ENCODE measurements at regions not wholly inside any gene's neighbourhood (a gene's known extent, or its start where the extent isn't known, plus 50 kb on each side); places are given as distances from the start of the nearest gene placed in this dataset.

- TF ChIP-seq POLR2A (IDR thresholded peaks at IDR 0.05; ENCODE audit: control extremely low read depth in 1 of 2, low read depth in 2 of 2, low read length in 2 of 2) (no peak), CHD7 (IDR thresholded peaks at IDR 0.05; ENCODE audit: insufficient replicate concordance, low read length) (no peak), MAX (IDR thresholded peaks at IDR 0.05) (no peak), EP300 (IDR thresholded peaks at IDR 0.05; ENCODE audit: borderline replicate concordance in 1 of 2, low read depth in 2 of 2, low read length in 2 of 2) (no peak), BACH1 (IDR thresholded peaks at IDR 0.05; ENCODE audit: low read length) (no peak), JUN (IDR thresholded peaks at IDR 0.05; ENCODE audit: low read depth, low read length) (no peak), CTCF (IDR thresholded peaks at IDR 0.05; ENCODE audit: control extremely low read depth in 1 of 3, insufficient read depth in 1 of 3, low read depth in 1 of 3, low read length in 3 of 3) (no peak), JUND (IDR thresholded peaks at IDR 0.05; ENCODE audit: low read length) (no peak), USF2 (IDR thresholded peaks at IDR 0.05; ENCODE audit: low read length) (no peak), POLR2AphosphoS5 (IDR thresholded peaks at IDR 0.05; ENCODE audit: low read depth, low read length) (no peak), CBX5 (IDR thresholded peaks at IDR 0.05; ENCODE audit: low read depth, low read length) (no peak), RAD21 (IDR thresholded peaks at IDR 0.05 in 1 of 2, conservative IDR thresholded peaks at IDR 0.05 in 1 of 2; ENCODE audit: low read depth in 2 of 2, low read length in 2 of 2) (no peak), RFX5 (IDR thresholded peaks at IDR 0.05; ENCODE audit: borderline replicate concordance, low read depth, low read length) (no peak)
Observed at GRCh38 chr6:54029187-54029586, 82.1 kb upstream of the MLIP start.

Data from H1 (cell line).